GM12878 (cell line): ENCODE measurements at regions not wholly inside any gene's neighbourhood (a gene's known extent, or its start where the extent isn't known, plus 50 kb on each side); places are given as distances from the start of the nearest gene placed in this dataset.

Source experiments
- ATAC-seq: fragments of 200-7000 bp; cut with Tn5 transposase; 3 replicates; pipeline ENCODE4 v1.9.1; 2020; ENCODE audit warnings: mild to moderate bottlenecking, moderate library complexity
- BruUV-seq: library from RNA; stranded (reverse); fragments of 400-500 nt; replicated peaks from 2 replicates; lab custom pipeline; 2021; lab: Mats Ljungman, UMichigan
- CTCF ChIA-PET: fragments of 300-600 bp; sonication (Branson Sonifier 250); formaldehyde crosslinking; extraction: SDS; loops from one replicate; lab custom pipeline; 2021; ENCODE audit warnings: inconsistent platforms; lab: Yijun Ruan, JAX
- POLR2A ChIA-PET: fragments of 350-600 bp; formaldehyde crosslinking; extraction: SDS; loops from one replicate; lab custom pipeline; 2021; ENCODE audit warnings: inconsistent platforms; lab: Charles Lee
- RAD21 ChIA-PET: fragments of 300-600 bp; sonication (Branson Sonifier 250); formaldehyde crosslinking; loops from one replicate; lab custom pipeline; 2023; ENCODE audit warnings: antibody characterized with exemption; ENCODE audit not compliant: unreplicated experiment; lab: Charles Lee
- SMC1A ChIA-PET: fragments of 300-600 bp; sonication (Branson Sonifier 250); formaldehyde crosslinking; loops from one replicate; lab custom pipeline; 2023; ENCODE audit not compliant: unreplicated experiment, uncharacterized antibody; lab: Charles Lee
- DNase-seq: peaks from one replicate; pipeline ENCODE4 v3.0.0-alpha.2; 2011; ENCODE audit warnings: low read depth, low spot score
- FAIRE-seq: peaks from 3 replicates; lab custom pipeline; 2011; peaks lifted over from hg19 to GRCh38; lab: Jason Lieb, UNC
- H2AFZ ChIP-seq: 2 replicates; pipeline ENCODE4 v1.6.0; 2011; ENCODE audit warnings: low read depth, low read length, control low read depth; ENCODE audit not compliant: control insufficient read depth
- H3K27ac ChIP-seq: 2 replicates; pipeline ENCODE4 v1.5.1; 2011; ENCODE audit warnings: control low read depth; ENCODE audit not compliant: control insufficient read depth, insufficient read depth
- H3K27me3 ChIP-seq, 2 experiments: replicated peaks in 1 of 2; 2 replicates each; pipeline versions ENCODE4 v1.6.0 to v1.6.1; 2011; ENCODE audit warnings: low read length in 1 of 2; ENCODE audit not compliant: control insufficient read depth in 2 of 2, insufficient read depth in 2 of 2
- H3K36me3 ChIP-seq, 2 experiments: 2 replicates each; pipeline ENCODE4 v1.5.1; 2011; ENCODE audit warnings: low read length in 1 of 2; ENCODE audit not compliant: control insufficient read depth in 2 of 2, insufficient read depth in 2 of 2
- H3K4me1 ChIP-seq: 2 replicates; pipeline ENCODE4 v1.6.1; 2011; ENCODE audit warnings: mild to moderate bottlenecking, low read length, moderate library complexity, mixed read lengths; ENCODE audit not compliant: control insufficient read depth, insufficient read depth
- H3K4me2 ChIP-seq: 2 replicates; pipeline ENCODE4 v1.6.0; 2011; ENCODE audit warnings: control low read depth; ENCODE audit not compliant: control insufficient read depth, insufficient read depth
- H3K4me3 ChIP-seq: fragments of 200-600 bp; sonication (generic); 2 replicates; pipeline ENCODE4 v1.5.1; 2016
- H3K79me2 ChIP-seq: 2 replicates; pipeline ENCODE4 v1.6.0; 2011; ENCODE audit warnings: low read length; ENCODE audit not compliant: control insufficient read depth, insufficient read depth
- H3K9ac ChIP-seq: 2 replicates; pipeline ENCODE4 v1.8.0; 2011; ENCODE audit warnings: low read length, control low read depth, mixed read lengths; ENCODE audit not compliant: control insufficient read depth, insufficient read depth
- H3K9me3 ChIP-seq: replicated peaks from 3 replicates; pipeline ENCODE4 v1.5.1; 2011; ENCODE audit warnings: mild to moderate bottlenecking, low read length; ENCODE audit not compliant: control insufficient read depth, insufficient read depth
- H4K20me1 ChIP-seq: 2 replicates; pipeline ENCODE4 v1.6.0; 2011; ENCODE audit not compliant: control insufficient read depth, insufficient read depth
- BRCA1 ChIP-seq: IDR thresholded peaks from 2 replicates; pipeline ENCODE4 v1.6.1; 2011; ENCODE audit warnings: low read depth, low read length, improper control_type of control experiment
- CREB1 ChIP-seq: IDR thresholded peaks from 2 replicates; pipeline ENCODE4 v1.6.1; 2012; ENCODE audit warnings: low read depth, mild to moderate bottlenecking, inconsistent platforms
- EGR1 ChIP-seq, 2 experiments: IDR thresholded peaks; 1 replicate in 1 of 2; 2 replicates in 1 of 2; pipeline ENCODE4 v1.6.1; 2011 to 2012; ENCODE audit warnings: low read depth in 2 of 2, low read length in 2 of 2, borderline replicate concordance in 1 of 2, mild to moderate bottlenecking in 1 of 2, moderate library complexity in 1 of 2
- IKZF1 ChIP-seq: fragments of 450-650 bp; conservative IDR thresholded peaks from 2 replicates; pipeline ENCODE4 v1.6.1; 2017; ENCODE audit warnings: antibody characterized with exemption, mild to moderate bottlenecking
- KAT2A ChIP-seq: conservative IDR thresholded peaks from 2 replicates; pipeline ENCODE4 v1.6.1; 2011; ENCODE audit warnings: low read depth, low read length; ENCODE audit not compliant: control insufficient read depth
- NFXL1 ChIP-seq: fragments of 450-650 bp; IDR thresholded peaks from 2 replicates; pipeline ENCODE4 v1.6.1; 2017; ENCODE audit warnings: antibody characterized with exemption, mild to moderate bottlenecking, borderline replicate concordance
- NFYA ChIP-seq: IDR thresholded peaks from 2 replicates; pipeline ENCODE4 v1.6.1; 2011; ENCODE audit warnings: low read depth, mild to moderate bottlenecking, low read length, improper control_type of control experiment, borderline replicate concordance
- PRDM15 ChIP-seq: fragments of 450-650 bp; formaldehyde crosslinking; IDR thresholded peaks from 2 replicates; pipeline ENCODE4 v1.4.0; 2020; ENCODE audit warnings: mild to moderate bottlenecking, moderate library complexity
- SIN3A ChIP-seq: IDR thresholded peaks from 2 replicates; pipeline ENCODE4 v1.6.1; 2012; ENCODE audit warnings: low read depth, low read length, improper control_type of control experiment
- SKIL ChIP-seq: fragments of 450-650 bp; IDR thresholded peaks from 2 replicates; pipeline ENCODE4 v1.6.1; 2017; ENCODE audit warnings: mild to moderate bottlenecking, low read depth, inconsistent platforms; ENCODE audit not compliant: poor library complexity, severe bottlenecking
- SUZ12 ChIP-seq: fragments of 200-600 bp; sonication (generic); IDR thresholded peaks from one replicate; pipeline ENCODE4 v1.6.1; 2018; ENCODE audit warnings: antibody characterized with exemption, mild to moderate bottlenecking; ENCODE audit not compliant: unreplicated experiment
- YY1 ChIP-seq: IDR thresholded peaks from 2 replicates; pipeline ENCODE4 v1.6.1; 2011; ENCODE audit warnings: low read depth, mild to moderate bottlenecking, low read length
- WGBS: methylation state at CpG from one replicate; pipeline ENCODE4 v1.1.6; 2016; ENCODE audit warnings: low lambda C conversion rate; ENCODE audit not compliant: insufficient replicate concordance, insufficient coverage; ENCODE audit errors: missing lambda C conversion rate; 5-methylcytosine and 5-hydroxymethylcytosine counted together
- in situ Hi-C: fragments of 300-500 bp; cut with MboI; formaldehyde crosslinking; loops from 9 replicates; pipeline ENCODE4 v1.14.3; 2018; ENCODE audit warnings: mixed read lengths
- intact Hi-C: fragments of 100-400 bp; cut with micrococcal nuclease; formaldehyde crosslinking; loops from one replicate; pipeline ENCODE4 v1.14.2; 2022; ENCODE audit not compliant: unreplicated experiment

- RAD21 ChIA-PET: no interaction called here
These were observed 68.1 kb upstream of the TSPAN11 start for GRCh38 chr12:30858471-30858870.

More at GRCh38 chr12:30858471-30858870, 68.1 kb upstream of the TSPAN11 start:
- Histone ChIP-seq H3K4me3 (no peak overlapping the region), H3K27me3 (no peaks in the 10 kb centered on the region; a peak in 1 of 4 replicates), H3K9ac (no peak overlapping the region), H3K79me2 (no peaks in the 10 kb centered on the region), H3K4me1 (no peaks in the 10 kb centered on the region), H2AFZ (no peak overlapping the region), H3K27ac (no peak overlapping the region), H3K4me2 (no peak overlapping the region), H3K9me3 (no peaks in the 10 kb centered on the region), H4K20me1 (no peaks in the 10 kb centered on the region), H3K36me3 (no peaks in the 10 kb centered on the region)
- no TSS peak for BruUV-seq
- DNase-seq (no peak), FAIRE-seq (peak; percentile 35), ATAC-seq (peak; percentile 48; the same call in 2 of the 3 replicates)
- POLR2A ChIA-PET: no interaction called here
- SMC1A ChIA-PET: no interaction called here
- no peak for TF ChIP-seq IKZF1
- no peak for TF ChIP-seq BRCA1
- no peak for TF ChIP-seq NFXL1
- TF ChIP-seq SIN3A: no peak
- no peak for TF ChIP-seq YY1
- no peak for TF ChIP-seq SUZ12
- TF ChIP-seq KAT2A: no peak
- TF ChIP-seq SKIL: no peak
- TF ChIP-seq EGR1 (IDR thresholded peaks at IDR 0.05; ENCODE audit: borderline replicate concordance in 1 of 2, low read depth in 2 of 2, low read length in 2 of 2): no peak
- no peak for TF ChIP-seq CREB1
- TF ChIP-seq NFYA: no peak
- TF ChIP-seq PRDM15: no peak
- in situ Hi-C loops: loop anchor here (10.0 kb wide), 1 partner anchor 786 kb away; no protein-coding TSS in a partner anchor
- intact Hi-C loops: no loop called here
- CTCF ChIA-PET: no interaction called here
- WGBS: 25% methylated on average over 4 of the region's 4 CpGs
